HG03159 (cell line): ENCODE measurements at regions not wholly inside any gene's neighbourhood (a gene's known extent, or its start where the extent isn't known, plus 50 kb on each side); places are given as distances from the start of the nearest gene placed in this dataset.

Source experiments
- ATAC-seq: cut with Tn5 transposase; IDR thresholded peaks from one replicate; pipeline ENCODE4 v1.9.1; 2021; ENCODE audit warnings: mild to moderate bottlenecking, moderate library complexity; ENCODE audit not compliant: unreplicated experiment

- no peak for ATAC-seq
Measured at GRCh38 chr7:17016402-17017010, 134.7 kb upstream of the AGR3 start.

GRCh38 chr7:17019106-17019505 is 137.3 kb upstream of the AGR3 start:
- ATAC-seq: no peak

- ATAC-seq: no peak
Measured at GRCh38 chr7:17020250-17020649, 138.5 kb upstream of the AGR3 start.

- no peak for ATAC-seq
Measured at GRCh38 chr7:17021205-17021604, 139.4 kb upstream of the AGR3 start.

GRCh38 chr7:17022920-17023319 is 141.1 kb upstream of the AGR3 start:
- ATAC-seq: no peak

- no peak for ATAC-seq
Measured at GRCh38 chr7:17026269-17026668, 144.5 kb upstream of the AGR3 start.

GRCh38 chr7:17027143-17027788 is 145.5 kb upstream of the AGR3 start:
- no peak for ATAC-seq

- ATAC-seq: no peak
Measured at GRCh38 chr7:17027789-17028152, 146.0 kb upstream of the AGR3 start.

- no peak for ATAC-seq
Measured at GRCh38 chr7:17029150-17029549, 147.4 kb upstream of the AGR3 start.

- ATAC-seq: no peak
Measured at GRCh38 chr7:17030559-17030958, 148.8 kb upstream of the AGR3 start.

- no peak for ATAC-seq
Measured at GRCh38 chr7:17031906-17032551, 150.2 kb upstream of the AGR3 start.

GRCh38 chr7:17033245-17033644 is 151.5 kb upstream of the AGR3 start:
- no peak for ATAC-seq

GRCh38 chr7:17036584-17036983 is 154.8 kb upstream of the AGR3 start:
- ATAC-seq: no peak

- no peak for ATAC-seq
Measured at GRCh38 chr7:17037356-17037755, 155.6 kb upstream of the AGR3 start.

GRCh38 chr7:17038160-17038782 is 156.5 kb upstream of the AGR3 start:
- no peak for ATAC-seq

GRCh38 chr7:17038783-17039170 is 157.0 kb upstream of the AGR3 start:
- no peak for ATAC-seq

- ATAC-seq: no peak
Measured at GRCh38 chr7:17039372-17039771, 157.6 kb upstream of the AGR3 start.

GRCh38 chr7:17040716-17041115 is 158.9 kb upstream of the AGR3 start:
- no peak for ATAC-seq

- no peak for ATAC-seq
Measured at GRCh38 chr7:17041324-17041723, 159.5 kb upstream of the AGR3 start.

- no peak for ATAC-seq
Measured at GRCh38 chr7:17042211-17042610, 160.4 kb upstream of the AGR3 start.

GRCh38 chr7:17043012-17043877 is 161.5 kb upstream of the AGR3 start:
- no peak for ATAC-seq
